ENCODE measurements at regions not wholly inside any gene's neighbourhood (a gene's known extent, or its start where the extent isn't known, plus 50 kb on each side); places are given as distances from the start of the nearest gene placed in this dataset.

DNA sequence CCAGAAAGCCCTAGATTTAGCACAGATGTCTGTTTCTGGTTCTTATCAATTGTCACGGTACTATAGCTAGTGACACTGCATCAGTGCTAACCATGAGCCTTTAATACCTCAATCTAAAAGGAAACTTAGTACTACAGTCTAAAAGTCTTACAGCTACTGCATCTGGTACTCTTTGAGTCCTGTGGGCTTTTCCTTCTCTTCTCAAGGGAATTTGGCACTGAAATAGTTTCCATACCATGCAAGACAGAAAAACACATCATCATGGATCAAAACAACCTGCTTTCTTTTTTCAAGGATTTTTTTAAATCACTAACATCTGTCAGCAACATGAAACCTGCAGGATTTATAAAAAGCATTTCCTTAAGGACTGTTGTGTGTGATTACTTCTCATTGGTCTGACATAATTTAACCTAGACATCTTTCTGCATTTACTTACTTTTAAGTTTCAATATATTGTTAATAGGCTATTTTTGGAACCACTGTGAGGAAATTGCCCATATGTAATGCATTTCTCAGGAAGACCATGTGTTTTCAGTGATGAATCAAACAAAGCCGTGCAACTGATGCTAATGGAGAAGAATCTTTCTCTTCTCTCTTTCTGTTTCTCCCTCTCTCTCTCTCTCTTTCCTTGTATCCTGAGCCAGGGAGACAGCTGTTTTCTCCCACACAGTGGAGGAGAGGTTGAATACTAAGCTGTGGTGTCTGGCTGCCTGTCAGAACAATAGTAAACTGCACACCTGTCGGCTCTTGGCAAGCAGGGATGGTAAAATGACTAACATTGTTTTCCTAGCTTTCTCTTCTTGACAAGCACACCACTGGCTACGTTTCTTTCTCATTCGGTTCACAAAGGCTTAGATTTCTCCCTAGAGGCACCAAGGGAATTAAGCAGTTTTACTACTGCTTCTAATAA is 273.4 kb downstream of the CSNK1G3 start:
- FAIRE-seq, result no peak

DNA sequence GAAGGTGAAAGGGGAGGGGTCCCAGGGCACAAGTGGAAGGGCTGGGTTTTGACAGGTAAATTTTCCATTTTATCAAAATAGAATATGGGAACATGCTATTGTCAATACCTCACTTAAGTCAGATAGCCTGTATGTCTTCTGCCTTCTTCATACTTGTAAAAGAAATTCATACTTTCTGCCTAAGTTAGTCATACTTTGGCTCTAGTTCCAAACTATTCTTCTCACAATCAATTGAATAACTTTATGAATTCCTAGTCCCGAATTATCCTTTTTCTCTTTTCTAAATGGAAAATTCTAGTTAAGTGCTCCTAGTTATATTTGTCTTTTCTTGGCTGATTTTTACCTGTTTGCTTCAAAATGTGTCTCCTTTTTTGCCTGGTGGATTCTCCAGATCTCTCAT is 271.4 kb downstream of the CSNK1G3 start:
- FAIRE-seq, result no peak

DNA sequence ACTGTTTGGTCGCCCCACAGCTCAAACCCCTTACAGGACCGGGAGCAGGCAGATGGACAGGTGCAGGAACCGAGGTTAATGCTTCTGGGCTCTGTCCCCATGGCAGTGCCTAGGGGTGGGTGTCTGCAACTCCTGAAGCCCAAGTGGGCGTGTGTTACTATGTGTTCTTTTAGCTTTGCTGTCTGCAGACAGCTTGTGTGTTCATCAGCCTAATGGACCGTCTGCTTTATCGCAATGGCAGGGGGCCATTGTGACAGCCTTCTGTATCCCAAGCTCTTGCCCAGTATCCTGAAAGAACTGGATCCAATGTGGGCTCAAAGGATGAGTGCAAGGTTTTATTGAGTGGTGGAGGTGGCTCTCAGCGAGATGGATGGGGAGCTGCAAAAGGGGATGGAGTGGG is 266.7 kb downstream of the CSNK1G3 start:
- FAIRE-seq, result no peak

DNA sequence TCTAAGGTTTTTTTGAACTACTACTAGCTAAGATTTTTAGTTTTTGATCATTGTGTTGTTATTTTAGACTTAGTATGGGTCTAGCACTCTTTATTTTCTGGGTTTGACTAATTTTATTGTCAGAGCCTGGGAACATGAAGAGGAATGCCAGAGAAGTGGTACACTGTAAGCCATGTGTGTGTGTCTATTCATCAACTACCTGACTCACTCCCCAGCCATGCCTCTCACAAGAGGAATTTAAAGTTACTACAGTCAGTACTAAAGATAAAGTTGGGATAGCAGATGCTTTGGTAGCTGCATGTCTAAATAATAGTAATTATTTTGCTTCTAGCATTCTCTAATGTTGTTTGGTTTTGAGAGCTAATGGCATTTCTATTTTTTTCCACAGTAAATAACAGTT is 264.8 kb downstream of the CSNK1G3 start:
- FAIRE-seq, result no peak

DNA sequence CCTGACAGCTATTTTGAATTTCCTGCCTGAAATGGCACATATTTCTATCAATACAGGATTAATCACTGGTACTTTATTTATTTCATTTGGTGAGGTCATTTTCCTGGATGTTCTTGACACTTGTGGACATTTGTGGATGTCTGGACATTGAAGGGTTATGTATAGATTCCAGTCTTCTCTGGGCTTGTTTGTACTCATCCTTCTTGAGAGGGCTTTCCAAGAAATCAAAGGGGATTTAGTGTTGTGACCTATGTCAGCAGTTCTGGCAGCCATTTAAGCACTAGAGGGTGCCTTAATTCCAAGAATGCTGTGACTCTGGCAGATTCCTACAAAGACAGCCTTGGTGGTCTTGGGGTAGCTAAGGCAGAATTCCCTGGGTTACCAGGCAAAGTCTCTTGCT is 259.7 kb downstream of the CSNK1G3 start:
- no peak for FAIRE-seq

DNA sequence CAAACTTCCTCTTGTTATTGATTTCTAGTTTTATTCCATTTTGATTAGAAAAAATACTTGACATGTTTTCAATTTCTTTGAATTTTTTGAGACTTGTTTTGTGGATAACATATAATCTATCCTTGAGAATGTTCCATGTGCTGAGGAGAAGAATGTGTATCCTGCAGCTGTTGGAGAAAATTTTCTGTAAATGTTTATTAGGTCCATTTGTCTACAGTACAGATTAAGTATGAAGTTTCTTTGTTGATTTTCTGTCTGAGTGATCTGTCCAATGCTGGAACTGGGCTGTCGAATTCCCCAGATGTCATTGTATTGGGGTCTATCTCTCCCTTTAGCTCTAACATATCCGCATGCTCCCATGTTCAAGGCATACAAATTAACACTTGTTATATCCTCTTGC is 251.2 kb downstream of the CSNK1G3 start:
- FAIRE-seq, result no peak

DNA sequence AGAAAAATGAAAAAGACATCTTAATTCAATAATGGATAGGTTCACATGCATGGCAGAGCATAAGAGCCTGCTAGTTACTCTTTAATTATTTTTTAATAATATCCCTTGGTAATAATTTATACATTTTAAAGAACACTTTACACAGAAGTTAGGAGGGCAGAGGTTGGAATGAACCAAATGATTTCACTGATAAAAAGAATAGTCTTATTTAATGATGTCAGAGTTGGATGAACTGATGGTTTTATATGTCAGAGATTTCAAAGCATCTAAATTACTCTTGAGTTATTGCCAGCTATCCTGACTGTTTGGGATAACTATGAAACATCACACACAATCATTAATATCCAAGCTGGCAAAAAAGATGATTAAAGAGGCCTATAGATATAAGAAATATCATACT is 244.8 kb downstream of the CSNK1G3 start:
- FAIRE-seq, result no peak

DNA sequence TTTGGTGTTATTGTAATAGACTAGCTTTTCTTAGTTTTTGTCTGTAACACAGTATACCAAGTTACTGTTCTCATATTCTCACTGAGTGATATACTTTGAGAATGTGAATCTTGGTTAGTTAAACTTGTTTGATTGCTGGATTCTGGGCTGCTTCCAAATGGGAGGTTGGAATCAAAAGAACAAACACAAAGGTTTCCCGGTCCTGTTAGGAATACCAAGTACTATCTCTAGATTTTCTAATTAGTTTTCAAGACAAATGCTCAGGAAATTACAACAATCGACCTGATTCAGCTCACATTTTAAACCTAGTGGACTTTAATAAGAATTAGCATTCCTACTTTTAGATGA is 244.3 kb downstream of the CSNK1G3 start:
- FAIRE-seq, result no peak

DNA sequence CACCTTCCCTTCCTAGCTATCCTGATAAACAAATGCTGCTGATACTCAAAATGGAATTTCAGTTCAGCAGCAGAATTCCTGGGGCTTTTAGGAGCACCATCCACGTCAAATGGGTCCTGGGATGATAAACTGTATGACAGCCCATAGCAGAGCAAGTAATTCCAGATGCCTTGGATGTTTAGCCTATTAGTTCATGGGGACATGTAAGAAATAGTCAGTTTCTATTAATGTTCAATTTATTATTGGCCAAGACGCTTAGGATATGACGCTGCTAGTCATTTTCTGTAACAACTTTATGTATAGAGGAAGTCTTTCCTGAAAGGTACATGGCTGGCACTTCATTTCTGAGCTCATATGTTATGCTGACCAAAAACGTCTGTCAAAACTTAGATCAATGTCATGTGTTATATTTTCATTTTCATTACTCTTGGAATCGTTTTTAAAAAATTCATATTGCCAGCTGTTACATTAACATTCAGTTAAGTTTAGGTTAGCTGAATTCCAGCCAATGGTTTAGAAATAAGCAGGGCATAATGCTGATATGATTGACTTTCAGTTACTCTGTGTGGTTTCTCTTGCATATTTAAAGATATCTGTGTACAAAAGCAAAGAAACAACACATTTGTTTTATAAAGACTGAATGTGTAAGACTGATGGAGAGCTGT is 243.8 kb downstream of the CSNK1G3 start:
- FAIRE-seq, result no peak

DNA sequence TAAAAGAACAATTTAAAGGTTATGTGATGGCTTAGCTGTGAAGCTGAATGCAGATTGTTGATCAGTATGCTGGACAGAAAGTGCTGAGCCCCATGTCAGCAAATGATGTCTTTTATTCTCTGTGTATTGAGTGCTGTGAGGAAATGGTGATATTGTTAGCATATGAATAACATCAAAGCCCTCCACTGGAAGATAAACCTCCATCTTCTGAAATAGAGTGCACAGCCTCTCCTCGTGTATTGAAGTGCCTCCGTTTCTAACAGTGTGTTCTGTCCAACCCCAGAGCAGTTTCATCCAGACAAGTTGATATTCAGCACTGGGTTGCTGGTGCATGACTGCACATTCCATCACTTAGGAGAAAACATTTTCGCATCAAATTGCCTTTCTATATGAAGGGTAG is 242.9 kb downstream of the CSNK1G3 start:
- no peak for FAIRE-seq

DNA sequence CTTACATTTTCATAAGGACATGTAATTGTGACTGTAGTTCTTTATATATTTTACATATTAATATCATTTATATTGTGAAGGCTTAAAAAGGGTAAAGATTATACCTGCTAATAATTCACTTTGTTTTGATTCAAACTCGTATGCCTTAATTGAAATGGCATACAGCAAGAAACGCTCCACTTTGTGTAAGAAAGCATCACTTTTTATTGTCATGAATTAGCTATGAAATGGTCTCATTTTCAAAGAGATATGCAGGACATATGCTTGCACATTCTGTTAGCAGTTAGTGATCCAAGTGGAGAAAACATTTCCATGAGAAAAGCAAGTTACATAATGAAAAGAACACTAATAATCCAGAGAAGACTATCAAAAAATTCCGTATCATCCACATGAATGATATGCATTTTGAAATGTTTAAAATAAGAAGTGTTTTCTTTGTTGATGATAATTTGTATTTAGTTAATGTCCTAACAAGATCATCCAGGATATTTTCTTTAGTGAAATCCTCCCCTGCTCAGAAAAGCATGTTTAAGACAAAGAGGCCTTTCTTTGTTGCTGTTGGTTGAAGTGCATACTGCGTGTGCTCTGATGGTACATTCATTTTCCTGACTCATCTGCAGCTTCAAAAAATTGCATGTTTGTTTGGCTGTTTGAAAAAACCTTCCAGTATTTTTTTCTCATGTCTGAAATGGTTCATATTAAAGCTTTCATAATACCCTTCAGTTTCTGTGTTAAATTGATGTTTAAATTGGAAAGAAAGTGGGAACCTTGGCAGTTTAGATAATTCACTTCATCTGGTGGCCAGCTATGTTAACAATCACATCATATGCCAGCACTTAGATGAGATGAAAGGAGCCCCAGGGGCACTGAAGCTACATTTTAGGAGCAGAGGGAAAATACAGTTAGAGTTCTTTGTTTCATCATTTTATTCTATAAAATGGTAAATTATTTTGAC is 242.2 kb downstream of the CSNK1G3 start:
- FAIRE-seq, result no peak

DNA sequence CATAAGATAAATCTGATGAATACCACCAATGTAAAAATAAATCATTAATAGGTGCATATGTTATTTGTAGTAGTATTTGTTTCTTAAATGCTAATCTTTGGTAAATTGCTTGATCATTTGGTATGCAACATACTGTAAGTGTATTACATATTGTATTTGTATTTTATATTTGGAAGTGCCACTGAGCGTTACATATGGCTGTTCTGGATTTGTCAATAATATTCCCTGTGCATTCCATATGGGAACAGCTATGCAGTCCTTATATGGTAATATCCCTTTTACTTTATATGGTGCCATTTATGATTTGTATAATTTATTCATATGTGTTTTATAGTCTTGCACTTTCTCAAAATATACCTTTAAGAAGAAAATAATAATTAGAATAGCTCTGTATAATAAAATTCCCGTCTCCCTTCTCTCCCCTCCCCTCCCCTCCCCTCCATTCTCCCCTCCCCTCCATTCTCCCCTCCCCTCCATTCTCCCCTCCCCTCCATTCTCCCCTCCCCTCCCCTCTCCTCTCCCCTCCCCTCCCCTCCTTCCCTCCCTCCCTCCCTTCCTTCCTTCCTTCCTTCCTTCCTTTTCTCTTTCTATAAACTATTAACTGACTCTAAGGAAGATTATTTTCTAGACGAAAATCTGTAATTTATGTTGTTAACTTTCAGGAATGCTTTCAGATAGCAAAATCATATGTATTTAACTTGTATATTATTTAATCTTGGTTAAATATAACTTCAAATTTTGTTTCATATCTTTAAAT is 241.4 kb downstream of the CSNK1G3 start:
- no peak for FAIRE-seq

DNA sequence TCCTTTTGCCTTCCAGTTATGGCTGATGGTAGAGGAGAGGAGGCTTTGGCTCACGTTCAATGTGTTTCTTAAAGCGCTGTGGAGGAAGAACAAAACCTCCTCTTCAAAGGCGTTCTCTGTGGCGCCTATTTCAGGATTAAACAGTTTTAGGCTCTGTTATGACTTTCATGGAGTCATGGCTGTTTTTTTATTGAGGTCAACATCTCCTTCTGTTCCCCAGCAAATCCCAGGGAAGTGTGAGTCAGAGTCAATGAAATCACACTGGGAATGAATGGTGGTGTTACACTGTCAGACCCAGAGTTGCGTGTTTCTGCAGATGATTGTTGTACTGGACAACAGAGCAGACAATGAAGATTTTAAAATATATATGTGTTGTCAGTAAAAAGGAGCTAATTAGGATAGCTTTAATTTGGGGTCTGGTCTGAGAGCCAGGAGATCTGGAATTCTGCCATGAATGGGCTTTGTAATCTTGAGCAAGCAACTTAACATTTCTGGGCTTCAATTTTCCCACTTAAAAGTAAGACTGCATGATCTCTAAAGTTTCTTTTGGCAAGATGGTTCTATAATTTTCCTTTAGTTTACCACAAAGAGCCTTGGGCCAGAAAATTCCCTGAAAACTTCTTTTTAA is 240.7 kb downstream of the CSNK1G3 start:
- FAIRE-seq, result no peak

DNA sequence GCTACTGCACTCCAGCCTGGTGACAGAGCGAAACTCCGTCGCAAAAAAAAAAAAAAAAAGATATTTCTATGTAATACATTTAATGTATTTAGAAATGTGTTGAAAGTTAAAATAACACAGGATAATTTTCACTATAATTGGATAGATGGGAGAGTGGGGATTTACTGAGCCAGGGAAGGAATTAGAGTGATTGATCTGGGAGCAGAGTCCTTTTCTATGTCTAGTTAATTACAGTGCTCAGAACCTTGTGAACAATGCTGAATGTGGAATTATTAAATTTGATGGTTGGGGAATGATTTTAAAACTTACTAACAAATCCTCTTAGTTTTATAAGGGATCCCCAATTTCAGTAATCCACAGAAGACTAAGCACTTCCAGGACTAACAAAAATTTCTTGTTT is 239.7 kb downstream of the CSNK1G3 start:
- FAIRE-seq, result no peak

DNA sequence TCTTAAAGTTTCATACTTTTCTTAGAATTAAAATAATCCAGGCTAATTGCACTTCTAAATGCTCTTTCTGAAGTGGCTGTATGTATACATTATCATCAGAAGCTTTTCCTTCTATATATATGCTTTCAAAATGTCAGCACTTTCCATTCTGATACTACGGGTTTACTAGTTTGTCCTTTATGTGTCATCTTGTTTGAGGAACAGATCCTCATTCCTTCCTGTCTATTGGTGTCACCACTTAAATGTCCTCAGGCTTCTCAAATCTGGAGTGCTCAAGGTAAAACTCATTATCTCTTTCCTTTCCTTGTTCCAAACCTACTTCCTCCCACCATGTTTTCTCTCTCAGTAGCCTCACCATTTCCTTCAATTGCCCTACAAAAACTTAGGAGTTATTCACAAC is 236.3 kb downstream of the CSNK1G3 start:
- no peak for FAIRE-seq

DNA sequence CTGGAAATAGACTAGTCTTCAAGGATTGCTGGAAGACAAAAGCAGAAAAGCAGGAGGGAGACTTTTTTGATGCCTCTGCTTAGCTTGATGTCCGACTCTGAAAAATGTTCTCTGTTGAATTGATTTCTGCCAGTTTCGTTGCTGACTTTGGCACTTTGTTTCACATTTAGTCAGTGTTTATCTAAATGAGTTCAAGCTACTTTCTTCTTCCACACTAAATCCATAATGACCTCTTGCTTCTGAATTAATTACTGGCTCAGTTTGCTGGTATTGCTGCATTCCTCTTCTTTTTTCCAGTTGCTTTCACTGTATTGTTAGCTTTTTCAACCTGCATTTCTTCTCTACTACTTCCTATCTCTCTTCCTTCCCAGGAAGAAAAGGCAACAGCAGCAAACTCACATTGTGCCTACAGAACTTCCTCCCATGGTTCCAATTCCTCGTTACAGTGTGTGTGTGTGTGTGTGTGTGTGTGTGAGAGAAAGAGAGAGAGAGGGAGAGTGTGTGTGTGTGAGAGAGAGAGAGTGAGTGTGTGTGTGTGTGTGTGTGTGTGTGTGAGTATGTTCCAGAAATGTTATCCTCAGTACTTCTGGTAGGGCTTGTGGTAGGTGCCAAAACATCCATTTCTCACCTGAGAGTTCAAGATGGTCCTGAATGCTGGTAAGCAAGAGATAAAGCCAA is 234.8 kb downstream of the CSNK1G3 start:
- no peak for FAIRE-seq

DNA sequence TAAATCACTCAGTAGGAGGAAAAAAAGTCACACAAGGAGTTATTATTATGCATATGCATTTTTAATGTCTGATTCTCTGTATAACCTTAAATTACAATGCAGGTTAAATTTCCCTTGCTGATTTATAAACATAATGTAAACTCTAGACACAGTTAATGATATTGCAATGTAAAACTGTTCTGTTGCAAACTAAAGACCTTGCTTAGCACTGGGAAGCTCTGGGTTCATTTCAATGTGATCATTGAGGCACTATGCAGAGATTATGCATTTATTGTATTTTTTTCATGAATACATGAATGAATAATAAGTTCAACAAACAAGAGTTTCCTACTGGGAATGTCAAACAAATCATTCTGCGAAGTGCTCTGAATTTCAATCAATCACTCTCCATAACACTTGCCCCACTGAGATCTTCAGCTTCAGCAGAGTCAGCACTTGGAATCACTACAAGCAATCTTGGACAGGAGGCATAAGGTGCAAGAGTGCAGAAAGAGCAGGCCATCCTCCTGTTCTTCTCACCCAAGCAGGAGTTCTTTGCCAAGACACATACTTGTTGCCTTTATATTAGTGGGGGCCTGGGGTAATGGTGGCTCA is 232.1 kb downstream of the CSNK1G3 start:
- no peak for FAIRE-seq

DNA sequence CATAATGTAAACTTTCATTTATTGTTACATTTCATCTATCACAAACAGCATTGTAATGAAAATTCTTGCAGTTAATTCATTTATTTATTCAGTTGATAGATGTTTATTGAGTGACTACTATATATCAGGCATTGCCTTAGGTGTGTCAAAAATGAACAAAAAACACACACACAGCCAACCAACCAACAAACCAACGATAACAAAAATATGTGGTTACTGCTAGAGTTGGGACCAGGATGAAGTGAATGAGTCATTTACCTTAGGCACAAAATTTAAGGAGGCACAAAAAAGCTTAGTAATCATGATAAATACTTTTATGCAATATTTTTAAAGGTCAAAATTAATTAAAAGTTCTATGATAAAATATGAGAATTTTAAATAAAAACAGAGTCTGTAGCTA is 223.4 kb downstream of the CSNK1G3 start:
- FAIRE-seq, result no peak

DNA sequence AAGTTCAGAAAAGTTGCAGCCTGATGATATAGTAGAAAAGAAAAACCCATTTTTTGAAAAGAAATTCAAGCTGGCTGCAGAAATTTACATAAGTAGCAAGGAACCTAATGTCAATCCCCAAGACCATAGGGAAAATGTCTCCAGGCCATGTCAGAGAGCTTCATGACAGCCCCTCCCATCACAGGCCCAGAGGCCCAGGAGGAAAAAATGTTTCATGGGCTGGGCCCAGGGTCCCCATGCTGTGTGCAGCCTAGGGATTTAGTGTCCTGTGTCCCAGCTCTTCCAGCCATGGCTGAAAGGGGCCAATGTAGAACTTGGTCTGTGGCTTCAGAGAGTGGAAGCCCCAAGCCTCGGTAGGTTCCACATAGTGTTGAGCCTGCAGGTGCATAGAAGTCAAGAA is 220.3 kb downstream of the CSNK1G3 start:
- FAIRE-seq, result no peak

DNA sequence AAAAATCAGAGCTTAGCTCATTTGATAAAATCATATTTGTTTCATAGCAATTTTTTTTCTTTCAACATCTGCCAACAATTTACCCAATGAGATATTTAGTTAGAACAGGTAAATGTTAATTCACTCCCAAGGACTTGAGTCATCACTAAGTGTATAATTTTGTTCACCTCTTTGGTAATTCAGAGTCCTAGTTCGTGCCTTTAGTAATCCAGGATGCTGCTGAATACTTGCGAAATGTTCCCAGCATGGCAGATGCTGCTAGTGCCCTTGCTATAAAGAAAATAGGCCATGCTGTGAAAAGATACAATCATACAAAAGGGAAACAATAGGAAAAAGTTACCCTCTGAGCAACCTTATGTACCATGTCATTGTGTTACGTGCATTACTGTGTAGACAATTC is 210.5 kb downstream of the CSNK1G3 start:
- FAIRE-seq, result no peak

DNA sequence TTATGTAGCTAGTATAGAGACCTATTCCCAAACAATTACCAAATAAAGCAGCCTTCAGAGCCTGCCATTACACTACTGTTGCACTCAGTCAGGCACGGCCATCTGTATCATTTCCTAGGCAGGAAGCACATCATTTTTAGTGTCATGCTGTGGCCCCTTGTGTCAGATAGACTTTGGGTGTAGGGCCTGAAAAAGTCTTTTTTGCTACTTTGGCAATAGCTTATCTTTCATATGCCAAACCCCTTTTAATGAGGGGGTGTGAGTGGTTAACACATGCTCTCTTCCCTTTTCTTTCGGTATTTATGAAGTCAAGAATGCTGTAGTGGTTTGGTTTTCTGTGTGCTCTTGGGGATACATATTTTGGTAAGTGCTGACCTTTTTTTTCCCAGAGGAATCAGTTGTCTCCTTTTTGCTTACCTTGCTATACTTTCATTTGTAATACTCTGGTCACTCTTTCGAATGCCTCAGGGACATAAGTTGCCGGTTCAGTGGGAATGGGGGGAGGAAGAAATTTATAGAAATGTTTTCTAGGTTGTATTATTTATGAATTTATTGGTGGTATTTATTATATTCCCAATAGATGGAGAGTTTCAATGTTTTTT is 209.8 kb downstream of the CSNK1G3 start:
- FAIRE-seq, result no peak

Measured in G401.6 (cell line).